ENCODE measurements at regions not wholly inside any gene's neighbourhood (a gene's known extent, or its start where the extent isn't known, plus 50 kb on each side); places are given as distances from the start of the nearest gene placed in this dataset.

- ATAC-seq: no peak
- TF ChIP-seq ZFP3 (CRISPR knock-in tag; IDR thresholded peaks at IDR 0.05) (no peak), ARNTL (CRISPR knock-in tag; IDR thresholded peaks at IDR 0.05; ENCODE audit: borderline replicate concordance, low read depth) (no peak)
These were observed 1781.7 kb upstream of the PCDH10 start for GRCh38 chr4:131367441-131367840.

GRCh38 chr4:131370846-131371245, 1778.2 kb upstream of the PCDH10 start:
- ATAC-seq: no peak
- TF ChIP-seq ZC3H10 (CRISPR knock-in tag; IDR thresholded peaks at IDR 0.05) (no peak), ESRRG (CRISPR knock-in tag; IDR thresholded peaks at IDR 0.05) (no peak)

GRCh38 chr4:131381055-131381454, 1768.0 kb upstream of the PCDH10 start:
- ATAC-seq: no peak

GRCh38 chr4:131382839-131383238, 1766.3 kb upstream of the PCDH10 start:
- ATAC-seq: no peak
- TF ChIP-seq RARB (CRISPR knock-in tag; IDR thresholded peaks at IDR 0.05) (no peak), ZNF8 (CRISPR knock-in tag; IDR thresholded peaks at IDR 0.05) (no peak), ZNF565 (CRISPR knock-in tag; conservative IDR thresholded peaks at IDR 0.05; ENCODE audit: low read depth) (no peak), BACH2 (CRISPR knock-in tag; IDR thresholded peaks at IDR 0.05; ENCODE audit: borderline replicate concordance) (no peak), ZFP3 (CRISPR knock-in tag; IDR thresholded peaks at IDR 0.05) (no peak), TOX (CRISPR knock-in tag; IDR thresholded peaks at IDR 0.05; ENCODE audit: borderline replicate concordance) (no peak), ISL1 (CRISPR knock-in tag; IDR thresholded peaks at IDR 0.05) (no peak), PPARA (CRISPR knock-in tag; IDR thresholded peaks at IDR 0.05; ENCODE audit: borderline replicate concordance) (no peak), POU6F1 (CRISPR knock-in tag; IDR thresholded peaks at IDR 0.05; ENCODE audit: borderline replicate concordance, low read depth) (no peak), GLIS3 (CRISPR knock-in tag; IDR thresholded peaks at IDR 0.05) (no peak), OSR1 (CRISPR knock-in tag; IDR thresholded peaks at IDR 0.05) (no peak), CSDC2 (CRISPR knock-in tag; IDR thresholded peaks at IDR 0.05) (no peak), SNAI2 (CRISPR knock-in tag; IDR thresholded peaks at IDR 0.05) (no peak), ZC3H10 (CRISPR knock-in tag; IDR thresholded peaks at IDR 0.05) (no peak), ARNTL (CRISPR knock-in tag; IDR thresholded peaks at IDR 0.05; ENCODE audit: borderline replicate concordance, low read depth) (no peak)

More at GRCh38 chr4:131381055-131381454, 1768.0 kb upstream of the PCDH10 start:
- TF ChIP-seq CSDC2 (CRISPR knock-in tag; IDR thresholded peaks at IDR 0.05): no peak
- TF ChIP-seq ZNF70 (CRISPR knock-in tag; IDR thresholded peaks at IDR 0.05): no peak
- TF ChIP-seq PPARA (CRISPR knock-in tag; IDR thresholded peaks at IDR 0.05; ENCODE audit: borderline replicate concordance): no peak
- TF ChIP-seq TCF4 (CRISPR knock-in tag; IDR thresholded peaks at IDR 0.05; ENCODE audit: borderline replicate concordance): no peak
- TF ChIP-seq SNAI2 (CRISPR knock-in tag; IDR thresholded peaks at IDR 0.05): no peak
- TF ChIP-seq ISL1 (CRISPR knock-in tag; IDR thresholded peaks at IDR 0.05): no peak
- TF ChIP-seq ZNF565 (CRISPR knock-in tag; conservative IDR thresholded peaks at IDR 0.05; ENCODE audit: low read depth): no peak
- TF ChIP-seq ZNF8 (CRISPR knock-in tag; IDR thresholded peaks at IDR 0.05): no peak
- TF ChIP-seq BACH2 (CRISPR knock-in tag; IDR thresholded peaks at IDR 0.05; ENCODE audit: borderline replicate concordance): no peak
- TF ChIP-seq GLIS3 (CRISPR knock-in tag; IDR thresholded peaks at IDR 0.05): no peak
- no peak for TF ChIP-seq ARNTL (CRISPR knock-in tag; IDR thresholded peaks at IDR 0.05; ENCODE audit: borderline replicate concordance, low read depth)
- no peak for TF ChIP-seq ZFP30 (CRISPR knock-in tag; IDR thresholded peaks at IDR 0.05)
- no peak for TF ChIP-seq PATZ1 (CRISPR knock-in tag; IDR thresholded peaks at IDR 0.05; ENCODE audit: borderline replicate concordance)
- no peak for TF ChIP-seq POU6F1 (CRISPR knock-in tag; IDR thresholded peaks at IDR 0.05; ENCODE audit: borderline replicate concordance, low read depth)
- no peak for TF ChIP-seq TOX (CRISPR knock-in tag; IDR thresholded peaks at IDR 0.05; ENCODE audit: borderline replicate concordance)
- TF ChIP-seq TSHZ2 (CRISPR knock-in tag; IDR thresholded peaks at IDR 0.05): no peak
